ENCODE measurements at regions not wholly inside any gene's neighbourhood (a gene's known extent, or its start where the extent isn't known, plus 50 kb on each side); places are given as distances from the start of the nearest gene placed in this dataset.

GRCh38 chr11:95606824-95607223, 182.8 kb downstream of the FAM76B start:
- TF ChIP-seq POLR2AphosphoS5 (IDR thresholded peaks at IDR 0.05; ENCODE audit: low read depth, low read length): no peak
- no peak for TF ChIP-seq TAF1 (IDR thresholded peaks at IDR 0.05; ENCODE audit: borderline replicate concordance, insufficient read depth, low read length)
- TF ChIP-seq SIN3A (IDR thresholded peaks at IDR 0.05; ENCODE audit: borderline replicate concordance, insufficient read depth, low read length): no peak
